ENCODE measurements at regions not wholly inside any gene's neighbourhood (a gene's known extent, or its start where the extent isn't known, plus 50 kb on each side); places are given as distances from the start of the nearest gene placed in this dataset.
"Not testable (repeated sequence)": the region's sequence is repeated elsewhere in the genome, so short reads cannot be mapped to it uniquely, and the experiment has no call there.

DNA sequence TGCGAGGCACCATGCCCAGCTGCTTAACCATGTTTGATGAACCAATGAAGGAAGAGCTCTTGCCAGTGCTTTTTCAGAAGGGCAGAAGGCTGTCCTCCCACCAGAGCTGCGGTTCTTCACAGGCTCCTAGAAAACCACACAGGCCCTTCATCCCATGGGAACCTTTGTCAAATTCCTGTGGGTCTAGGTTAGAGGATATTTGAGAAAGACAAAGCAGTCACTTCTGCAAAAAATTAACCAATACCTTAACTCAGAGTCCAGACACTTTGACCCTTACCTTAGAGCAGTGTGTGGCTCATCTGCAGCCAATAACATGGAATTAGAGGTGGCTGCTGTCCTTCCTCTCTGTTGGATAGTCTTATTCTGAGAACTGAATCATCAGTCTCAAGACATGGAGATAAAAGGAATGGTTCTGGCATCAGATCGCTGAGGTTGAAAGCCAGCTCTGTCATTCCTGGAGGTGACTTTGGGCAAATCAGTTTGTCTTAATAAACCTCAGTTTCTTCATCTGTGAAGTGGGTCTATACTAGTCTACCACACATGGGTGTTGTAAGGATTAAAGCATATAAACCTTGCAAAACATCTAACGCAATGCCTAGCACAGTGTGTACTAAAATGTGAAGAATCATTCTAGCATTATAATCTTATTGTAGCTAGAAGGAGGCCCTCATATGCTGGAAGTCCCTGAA, 65.1 kb upstream of the PIP4K2A start:
- Histone ChIP-seq H3K27me3 (replicated peaks; ENCODE audit: control insufficient read depth, insufficient read depth, low read length) (no peaks in the 10 kb centered on the region), H3K4me3 (replicated peaks; ENCODE audit: low read depth, low read length) (no peak overlapping the region), H3K36me3 (ENCODE audit: control insufficient read depth, insufficient read depth, low read length) (no peaks in the 10 kb centered on the region)
- TF ChIP-seq, protein P1, sequence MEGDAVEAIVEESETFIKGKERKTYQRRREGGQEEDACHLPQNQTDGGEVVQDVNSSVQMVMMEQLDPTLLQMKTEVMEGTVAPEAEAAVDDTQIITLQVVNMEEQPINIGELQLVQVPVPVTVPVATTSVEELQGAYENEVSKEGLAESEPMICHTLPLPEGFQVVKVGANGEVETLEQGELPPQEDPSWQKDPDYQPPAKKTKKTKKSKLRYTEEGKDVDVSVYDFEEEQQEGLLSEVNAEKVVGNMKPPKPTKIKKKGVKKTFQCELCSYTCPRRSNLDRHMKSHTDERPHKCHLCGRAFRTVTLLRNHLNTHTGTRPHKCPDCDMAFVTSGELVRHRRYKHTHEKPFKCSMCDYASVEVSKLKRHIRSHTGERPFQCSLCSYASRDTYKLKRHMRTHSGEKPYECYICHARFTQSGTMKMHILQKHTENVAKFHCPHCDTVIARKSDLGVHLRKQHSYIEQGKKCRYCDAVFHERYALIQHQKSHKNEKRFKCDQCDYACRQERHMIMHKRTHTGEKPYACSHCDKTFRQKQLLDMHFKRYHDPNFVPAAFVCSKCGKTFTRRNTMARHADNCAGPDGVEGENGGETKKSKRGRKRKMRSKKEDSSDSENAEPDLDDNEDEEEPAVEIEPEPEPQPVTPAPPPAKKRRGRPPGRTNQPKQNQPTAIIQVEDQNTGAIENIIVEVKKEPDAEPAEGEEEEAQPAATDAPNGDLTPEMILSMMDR (IDR thresholded peaks at IDR 0.05; ENCODE audit: insufficient read depth, low read length, poor library complexity, severe bottlenecking): no peak
- DNase-seq (ENCODE audit: extremely low read depth, insufficient read length): no peak

DNA sequence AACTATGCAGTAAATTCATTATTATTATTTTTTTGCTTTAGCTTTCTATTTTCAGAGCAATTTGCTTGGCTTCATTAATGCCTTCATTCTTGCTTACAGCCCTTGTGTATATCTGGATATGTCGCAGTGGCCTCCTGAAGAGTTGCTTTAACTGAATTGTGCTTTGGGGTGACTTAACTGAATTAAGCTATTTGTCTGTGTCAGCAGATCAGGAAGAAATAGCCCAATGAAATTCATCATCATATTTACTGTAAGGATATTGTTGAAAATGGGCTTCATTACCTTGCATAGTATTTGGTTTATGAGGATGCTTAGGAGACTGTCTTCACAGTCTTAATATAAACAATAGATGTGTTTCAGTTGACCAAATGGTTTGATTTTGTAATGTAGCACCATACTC, 59.7 kb upstream of the PIP4K2A start:
- Histone ChIP-seq H3K27me3 (replicated peaks; ENCODE audit: control insufficient read depth, insufficient read depth, low read length) (no peaks in the 10 kb centered on the region), H3K4me3 (replicated peaks; ENCODE audit: low read depth, low read length) (no peak overlapping the region), H3K36me3 (ENCODE audit: control insufficient read depth, insufficient read depth, low read length) (no peaks in the 10 kb centered on the region)
- TF ChIP-seq, protein P1 (IDR thresholded peaks at IDR 0.05; ENCODE audit: insufficient read depth, low read length, poor library complexity, severe bottlenecking): no peak
- no peak for DNase-seq (ENCODE audit: extremely low read depth, insufficient read length)

DNA sequence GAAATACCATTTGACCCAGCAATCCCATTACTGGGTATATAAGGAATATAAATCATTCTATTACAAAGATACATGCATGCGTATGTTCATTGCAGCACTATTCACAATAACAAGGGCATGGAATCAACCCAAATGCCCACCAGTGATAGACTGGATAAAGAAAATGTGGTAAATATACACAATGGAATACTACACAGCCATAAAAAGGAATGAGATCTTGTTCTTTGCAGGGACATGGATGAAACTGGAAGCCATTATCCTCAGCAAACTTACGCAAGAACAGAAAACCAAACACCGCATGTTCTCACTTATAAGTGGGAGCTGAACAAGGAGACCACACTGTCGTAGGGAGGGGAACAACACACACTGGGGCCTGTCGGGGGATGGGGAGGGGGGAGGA, 57.3 kb upstream of the PIP4K2A start:
- DNase-seq (ENCODE audit: extremely low read depth, insufficient read length); H3K4me3 ChIP-seq (replicated peaks; ENCODE audit: low read depth, low read length): not testable (repeated sequence)

DNA sequence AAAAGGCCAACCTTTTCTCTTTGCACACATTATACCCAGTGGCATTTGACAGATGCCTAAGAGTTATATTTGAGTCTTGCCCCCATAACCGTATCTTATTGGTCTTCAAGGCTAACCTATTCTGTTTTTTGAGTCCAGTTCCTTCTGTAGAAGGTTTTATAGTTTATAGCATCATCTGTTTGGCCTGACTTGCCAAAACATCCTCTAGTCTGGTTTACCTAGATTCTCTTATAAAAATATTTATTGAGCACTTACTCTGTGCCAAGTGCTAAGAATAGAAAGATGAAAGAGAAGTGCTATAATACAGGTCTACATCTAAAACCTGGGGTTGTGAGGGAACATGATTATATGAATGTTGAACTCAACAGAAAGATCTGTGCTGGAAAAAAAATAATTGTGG, 55.9 kb upstream of the PIP4K2A start:
- no peaks in the 10 kb centered on the region for H3K27me3 ChIP-seq (replicated peaks; ENCODE audit: control insufficient read depth, insufficient read depth, low read length)
- no peak overlapping the region for H3K4me3 ChIP-seq (replicated peaks; ENCODE audit: low read depth, low read length)
- no peak for DNase-seq (ENCODE audit: extremely low read depth, insufficient read length)
- TF ChIP-seq, protein P1 (IDR thresholded peaks at IDR 0.05; ENCODE audit: insufficient read depth, low read length, poor library complexity, severe bottlenecking): no peak
- no peaks in the 10 kb centered on the region for H3K36me3 ChIP-seq (ENCODE audit: control insufficient read depth, insufficient read depth, low read length)

More for the DNA sequence above, 57.3 kb upstream of the PIP4K2A start:
- H3K27me3 ChIP-seq (replicated peaks; ENCODE audit: control insufficient read depth, insufficient read depth, low read length); H3K36me3 ChIP-seq (ENCODE audit: control insufficient read depth, insufficient read depth, low read length): not testable (repeated sequence)

DNA sequence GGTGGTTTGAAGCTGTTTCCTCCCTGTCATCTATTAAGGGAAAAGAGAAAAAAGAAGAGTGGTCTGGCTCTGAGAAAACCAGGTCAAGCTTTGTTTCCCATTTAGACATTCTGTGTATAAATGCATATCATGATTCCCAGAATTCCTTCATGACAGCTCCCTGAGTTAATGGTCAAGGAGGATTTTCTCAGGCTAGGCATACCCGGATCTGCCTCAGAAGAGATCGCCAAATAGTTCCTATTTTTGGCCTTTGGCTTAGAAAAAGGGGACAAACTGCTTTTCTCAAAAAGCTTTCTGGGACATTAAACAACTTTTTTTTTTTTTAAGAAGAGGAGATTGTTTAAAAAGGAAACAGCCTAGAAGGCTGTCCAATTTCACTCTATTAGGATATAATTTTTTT, 53.5 kb upstream of the PIP4K2A start:
- H3K36me3 ChIP-seq (ENCODE audit: control insufficient read depth, insufficient read depth, low read length): no peaks in the 10 kb centered on the region
- TF ChIP-seq, protein P1 (IDR thresholded peaks at IDR 0.05; ENCODE audit: insufficient read depth, low read length, poor library complexity, severe bottlenecking): no peak
- no peak overlapping the region for H3K4me3 ChIP-seq (replicated peaks; ENCODE audit: low read depth, low read length)
- DNase-seq (ENCODE audit: extremely low read depth, insufficient read length): no peak
- H3K27me3 ChIP-seq (replicated peaks; ENCODE audit: control insufficient read depth, insufficient read depth, low read length): no peaks in the 10 kb centered on the region

DNA sequence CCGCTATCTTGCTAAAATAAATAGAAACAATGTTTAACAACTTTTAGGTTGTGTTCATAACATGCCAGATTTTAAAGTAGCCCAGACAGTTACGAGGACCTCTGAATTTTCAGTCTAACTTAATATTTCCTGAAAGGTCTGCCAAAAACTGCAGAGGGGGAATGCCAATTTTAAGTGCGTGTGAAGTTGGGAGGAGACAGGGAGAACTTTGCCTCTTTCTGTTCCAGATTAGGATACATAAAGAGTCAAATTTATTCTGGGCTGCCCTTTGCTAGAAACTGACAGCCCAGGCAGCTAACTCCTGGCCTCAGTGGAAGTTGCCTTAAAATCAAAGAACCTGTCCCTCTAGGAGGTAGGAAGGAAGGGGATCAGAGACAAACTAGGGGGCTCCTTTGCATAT, 52.3 kb upstream of the PIP4K2A start:
- H3K4me3 ChIP-seq (replicated peaks; ENCODE audit: low read depth, low read length): no peak overlapping the region
- DNase-seq (ENCODE audit: extremely low read depth, insufficient read length): no peak
- no peaks in the 10 kb centered on the region for H3K36me3 ChIP-seq (ENCODE audit: control insufficient read depth, insufficient read depth, low read length)
- TF ChIP-seq, protein P1 (IDR thresholded peaks at IDR 0.05; ENCODE audit: insufficient read depth, low read length, poor library complexity, severe bottlenecking): no peak
- no peaks in the 10 kb centered on the region for H3K27me3 ChIP-seq (replicated peaks; ENCODE audit: control insufficient read depth, insufficient read depth, low read length)
